Posterior vena cava (tissue), 2 donors: ENCODE measurements at regions not wholly inside any gene's neighbourhood (a gene's known extent, or its start where the extent isn't known, plus 50 kb on each side); places are given as distances from the start of the nearest gene placed in this dataset.

Experiments used
- DNase-seq: peaks from one replicate; pipeline ENCODE4 v3.0.0-alpha.2; 2020; ENCODE audit warnings: low spot score
- intact Hi-C, 2 donors: fragments of 100-400 bp; cut with DNase I; formaldehyde crosslinking; loops; one replicate each; pipeline versions ENCODE4 v1.14.1 to v1.14.2; 2022 to 2023
- donor health status: DM: yes; HTN: yes; CAD: no.
- donor health status: DM: yes; HTN: yes; CAD: no.

DNA sequence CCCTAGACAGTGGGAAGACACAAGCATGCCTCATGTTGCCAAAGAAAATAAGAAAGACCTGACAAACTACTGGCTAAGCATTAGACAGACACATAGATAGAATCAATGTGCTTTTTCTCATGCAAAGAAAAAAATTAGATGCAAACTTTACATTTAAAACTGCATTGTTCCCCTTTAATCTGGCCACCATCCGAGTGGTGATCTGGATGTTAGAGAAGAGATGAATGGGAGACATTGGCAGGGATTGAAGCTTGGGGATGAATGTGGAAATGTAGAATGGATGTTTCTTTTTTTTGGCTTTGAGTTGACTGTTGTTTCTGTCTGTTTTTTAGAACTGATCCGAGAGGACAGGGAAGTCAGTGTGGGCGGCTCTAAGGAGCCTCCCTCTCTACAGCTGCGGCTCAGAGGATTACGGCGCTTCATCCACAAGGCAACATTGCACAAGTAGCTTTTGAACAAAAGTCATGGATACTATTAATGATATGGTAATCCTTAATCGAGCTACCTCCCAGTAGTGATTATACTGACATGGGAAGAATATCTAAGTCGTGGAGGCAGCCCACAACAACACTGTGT lies 53.0 kb downstream of the HELT start:
- intact Hi-C loops: no loop called here
- DNase-seq: no peak

DNA sequence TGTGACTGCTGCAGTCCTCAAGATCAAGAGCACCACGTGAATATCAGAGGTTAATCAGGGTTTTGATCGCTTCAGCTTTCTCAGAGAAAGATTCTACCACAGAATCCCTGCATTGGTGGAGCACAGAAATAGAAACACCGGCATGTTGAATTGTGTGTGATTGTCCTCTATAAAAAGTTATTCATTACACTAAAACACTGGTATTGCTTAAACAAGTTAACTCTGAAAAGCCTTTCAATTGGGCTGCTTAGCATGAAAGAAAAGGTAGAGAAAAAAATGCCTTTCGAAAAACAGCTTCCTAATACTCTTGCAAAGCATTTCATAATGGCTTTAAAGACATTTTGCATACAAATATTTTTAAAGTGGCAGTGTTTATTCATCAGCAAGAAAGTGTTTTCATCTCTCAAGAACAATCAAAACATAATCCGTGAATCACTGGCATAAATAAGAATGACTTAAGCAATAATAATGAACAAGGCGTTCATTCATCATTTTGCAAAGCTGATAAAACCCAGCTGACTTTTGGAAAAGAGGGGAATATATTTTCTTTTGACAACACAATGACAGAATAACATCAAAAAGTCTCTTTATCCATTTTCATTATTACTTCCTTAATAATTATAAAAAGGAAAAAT lies 61.1 kb downstream of the HELT start:
- intact Hi-C loops: no loop called here
- DNase-seq: no peak

DNA sequence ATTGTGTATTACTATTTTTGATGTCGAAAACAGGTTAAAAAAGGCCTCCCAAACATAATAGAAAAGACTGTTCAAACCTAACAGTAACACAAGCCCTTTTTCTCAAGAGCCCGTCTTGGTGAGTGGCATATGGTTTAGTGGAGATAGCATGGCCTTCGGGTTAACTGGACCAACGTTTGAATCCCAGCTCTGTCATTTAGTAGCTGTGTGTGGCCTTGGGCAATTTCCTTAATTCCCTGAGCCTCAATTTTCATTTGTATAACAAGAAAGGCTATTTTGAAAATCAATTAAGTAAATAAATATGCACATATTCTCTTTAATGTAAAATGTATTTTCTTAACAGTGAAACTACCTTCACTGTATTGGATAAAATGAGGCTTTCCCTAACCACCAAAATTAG lies 62.3 kb downstream of the HELT start:
- intact Hi-C loops: no loop called here
- DNase-seq: no peak

DNA sequence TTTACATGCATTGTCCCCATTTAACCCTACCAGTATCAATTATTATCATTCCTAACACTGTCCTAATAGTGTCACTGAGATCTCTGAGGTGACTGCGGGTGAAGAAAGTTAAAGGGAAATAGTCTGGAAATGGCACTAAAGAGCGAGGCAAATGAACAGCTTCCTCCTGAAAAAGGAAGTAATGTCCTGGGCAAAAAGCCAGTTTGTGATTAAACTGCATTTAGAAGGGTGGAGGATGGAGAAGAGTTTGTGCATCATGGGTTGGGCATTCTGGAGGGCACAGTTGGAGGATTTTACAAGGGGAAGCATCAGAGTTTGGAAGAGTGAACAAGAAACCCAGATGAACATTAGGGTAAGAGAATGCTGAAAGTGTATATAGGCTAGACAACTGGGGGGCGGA lies 60.5 kb upstream of the SLC25A4 start:
- intact Hi-C loops: no loop called here
- no peak for DNase-seq

DNA sequence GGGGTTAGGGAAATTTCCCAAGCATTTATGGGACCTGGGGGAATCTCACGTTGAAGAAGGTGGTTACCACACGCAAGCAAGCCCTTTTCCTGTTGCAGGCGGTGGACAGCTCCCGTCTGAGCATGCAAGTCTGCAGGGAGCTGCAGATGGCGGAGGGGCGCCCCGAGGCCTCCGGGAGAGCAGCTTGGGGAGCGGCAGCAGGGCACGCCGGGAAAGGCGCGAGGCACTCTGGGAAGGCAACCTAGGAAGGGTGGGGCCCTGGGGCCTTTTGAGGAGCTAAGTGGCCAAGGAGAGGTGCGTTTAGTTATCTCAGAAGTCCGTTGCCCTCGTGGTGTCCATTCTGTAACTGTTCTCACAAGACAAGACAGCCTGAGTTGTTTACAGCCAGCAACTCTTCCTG lies 57.0 kb upstream of the SLC25A4 start:
- no peak for DNase-seq
- intact Hi-C loops: no loop called here

DNA sequence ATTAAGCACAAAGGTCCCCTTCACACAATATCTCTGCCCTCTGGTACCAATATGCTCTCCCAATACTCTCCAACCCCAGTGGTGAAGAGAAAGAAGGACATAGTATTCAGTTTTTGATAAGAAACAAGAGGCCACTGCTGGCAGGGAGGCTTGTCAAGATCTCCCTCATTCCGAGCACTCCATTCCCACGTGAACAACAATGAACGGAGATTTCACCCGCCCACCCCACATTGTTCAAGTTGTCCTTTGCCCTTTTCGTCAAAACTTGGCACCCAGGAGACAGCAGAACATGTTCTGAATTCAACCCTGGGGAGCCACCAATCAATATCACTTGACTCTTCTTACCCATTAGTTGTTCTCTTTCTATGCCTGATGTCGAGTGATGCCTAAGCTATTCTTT lies 54.2 kb upstream of the SLC25A4 start:
- intact Hi-C loops: no loop called here
- DNase-seq: no peak

DNA sequence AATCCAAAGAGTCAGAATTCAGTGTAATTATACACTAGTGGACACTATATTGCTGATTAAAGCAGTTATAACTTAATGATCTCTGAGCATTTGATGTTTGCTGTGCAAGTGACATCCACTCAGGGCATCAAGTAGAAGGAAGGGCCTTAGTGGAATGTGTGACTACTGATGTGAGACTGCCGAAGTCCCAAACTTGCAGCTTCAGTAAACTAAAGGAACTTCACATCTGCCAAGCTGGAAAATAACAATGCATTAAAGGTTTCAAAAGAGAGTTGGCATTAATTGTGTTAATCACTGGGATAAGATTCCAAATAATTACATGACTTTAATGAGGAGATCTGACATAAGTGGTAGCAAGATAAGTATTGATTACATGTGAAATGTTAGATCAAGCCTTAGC lies 52.5 kb upstream of the SLC25A4 start:
- intact Hi-C loops: loop anchor here in 1 of 2 donors (10.0 kb wide), 1 partner anchor 56 kb away; no protein-coding TSS in a partner anchor
- no peak for DNase-seq

DNA sequence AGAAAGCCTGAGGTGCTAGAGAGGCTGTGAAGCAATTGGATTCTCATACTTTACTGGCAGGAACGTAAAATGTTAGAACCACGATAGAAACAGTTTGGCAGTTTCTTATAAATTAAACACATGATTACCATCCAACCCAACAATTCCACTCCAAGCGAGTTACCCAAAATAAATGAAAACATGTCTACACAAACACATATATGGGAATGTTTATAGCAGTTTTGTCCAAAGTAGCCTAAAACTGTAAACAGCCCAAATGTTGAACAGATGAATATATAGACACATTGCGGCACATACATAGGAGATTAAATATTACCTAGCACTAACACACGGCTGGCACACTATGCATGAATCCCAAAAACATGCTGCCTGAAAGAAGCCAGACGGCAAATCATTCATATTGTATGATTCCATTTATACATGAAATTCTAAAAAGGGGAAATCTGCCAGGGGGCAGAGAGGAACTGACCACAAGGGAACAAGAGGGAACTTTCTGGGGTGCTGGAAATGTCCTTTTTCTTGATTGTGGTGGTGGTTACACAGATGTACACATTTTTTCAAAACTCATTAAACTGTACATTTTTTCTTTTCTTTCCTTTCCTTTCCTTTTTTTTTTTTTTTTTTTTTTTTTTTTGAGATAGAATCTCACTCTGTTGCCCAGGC lies 50.4 kb upstream of the SLC25A4 start:
- intact Hi-C loops: loop anchor here in 1 of 2 donors (10.0 kb wide), 1 partner anchor 58 kb away; no protein-coding TSS in a partner anchor
- DNase-seq: no peak
